Ammon's horn (tissue), 1 donor: ENCODE measurements at regions not wholly inside any gene's neighbourhood (a gene's known extent, or its start where the extent isn't known, plus 50 kb on each side); places are given as distances from the start of the nearest gene placed in this dataset.
"Not testable (repeated sequence)": the region's sequence is repeated elsewhere in the genome, so short reads cannot be mapped to it uniquely, and the experiment has no call there.

Experiments
- DNase-seq: peaks from one replicate; pipeline ENCODE4 v3.0.0-alpha.2; 2016; ENCODE audit warnings: low spot score

GRCh38 chr12:17695495-17695894 lies 394.5 kb downstream of the RERGL start:
- no peak for DNase-seq

GRCh38 chr12:17691369-17691768 lies 398.6 kb downstream of the RERGL start:
- no peak for DNase-seq

- no peak for DNase-seq
Observed at GRCh38 chr12:17680220-17680619, 409.8 kb downstream of the RERGL start.

- DNase-seq: no peak
Observed at GRCh38 chr12:17666641-17667324, 423.2 kb downstream of the RERGL start.

- DNase-seq: no peak
Observed at GRCh38 chr12:17665839-17666238, 424.2 kb downstream of the RERGL start.

- DNase-seq: no peak
Observed at GRCh38 chr12:17661250-17661649, 428.7 kb downstream of the RERGL start.

- DNase-seq: no peak
Observed at GRCh38 chr12:17652436-17652835, 437.6 kb downstream of the RERGL start.

- no peak for DNase-seq
Observed at GRCh38 chr12:17642340-17642650, 447.7 kb downstream of the RERGL start.

GRCh38 chr12:17640615-17641014 lies 449.4 kb downstream of the RERGL start:
- DNase-seq: no peak

GRCh38 chr12:17618831-17619230 lies 471.2 kb downstream of the RERGL start:
- DNase-seq: no peak

- no peak for DNase-seq
Observed at GRCh38 chr12:17609701-17610100, 480.3 kb downstream of the RERGL start.

- no peak for DNase-seq
Observed at GRCh38 chr12:17609153-17609552, 480.8 kb downstream of the RERGL start.

GRCh38 chr12:17595111-17595510 lies 494.9 kb downstream of the RERGL start:
- DNase-seq: no peak

GRCh38 chr12:17593715-17594406 lies 496.1 kb downstream of the RERGL start:
- no peak for DNase-seq

- DNase-seq: no peak
Observed at GRCh38 chr12:17592472-17592871, 497.5 kb downstream of the RERGL start.

- no peak for DNase-seq
Observed at GRCh38 chr12:17591005-17591681, 498.9 kb downstream of the RERGL start.

- no peak for DNase-seq
Observed at GRCh38 chr12:17588968-17589367, 501.0 kb downstream of the RERGL start.

- DNase-seq: no peak
Observed at GRCh38 chr12:17579205-17580026, 510.6 kb downstream of the RERGL start.

- no peak for DNase-seq
Observed at GRCh38 chr12:17577405-17577804, 512.6 kb downstream of the RERGL start.

GRCh38 chr12:17572250-17572649 lies 517.7 kb downstream of the RERGL start:
- DNase-seq: no peak

- DNase-seq: no peak
Observed at GRCh38 chr12:17571047-17571446, 518.9 kb downstream of the RERGL start.

- DNase-seq: not testable (repeated sequence)
Observed at GRCh38 chr12:17564630-17565029, 525.4 kb downstream of the RERGL start.

- DNase-seq: no peak
Observed at GRCh38 chr12:17550011-17550410, 540.0 kb downstream of the RERGL start.
